H9 (cell line): ENCODE measurements at regions not wholly inside any gene's neighbourhood (a gene's known extent, or its start where the extent isn't known, plus 50 kb on each side); places are given as distances from the start of the nearest gene placed in this dataset.

Experiments
- DNase-seq: peaks from one replicate; pipeline ENCODE4 v3.0.0-alpha.2; 2017
- H2AFZ ChIP-seq: one replicate; pipeline ENCODE4 v1.6.1; 2013; ENCODE audit warnings: mild to moderate bottlenecking, low read length, control low read depth, moderate library complexity
- H2AK5ac ChIP-seq: 2 replicates; pipeline ENCODE4 v1.6.1; 2013; ENCODE audit warnings: low read length, control low read depth, mixed read lengths; ENCODE audit not compliant: insufficient read length
- H2BK120ac ChIP-seq: one replicate; pipeline ENCODE4 v1.6.1; 2013; ENCODE audit warnings: low read depth, mild to moderate bottlenecking, low read length, control low read depth, inconsistent platforms; ENCODE audit not compliant: poor library complexity, severe bottlenecking
- H2BK12ac ChIP-seq: 2 replicates; pipeline ENCODE4 v1.6.1; 2013; ENCODE audit warnings: low read length, control low read depth, mixed read lengths, low read depth; ENCODE audit not compliant: insufficient read length
- H2BK15ac ChIP-seq: 2 replicates; pipeline ENCODE4 v1.6.1; 2013; ENCODE audit warnings: low read depth, low read length, control low read depth
- H2BK20ac ChIP-seq: one replicate; pipeline ENCODE4 v1.6.1; 2013; ENCODE audit warnings: low read depth, mild to moderate bottlenecking, low read length, control low read depth, inconsistent platforms; ENCODE audit not compliant: poor library complexity, severe bottlenecking
- H2BK5ac ChIP-seq: 2 replicates; pipeline ENCODE4 v1.6.1; 2013; ENCODE audit warnings: low read length, control low read depth, mixed read lengths; ENCODE audit not compliant: insufficient read length
- H3K14ac ChIP-seq: 2 replicates; pipeline ENCODE4 v1.6.1; 2013; ENCODE audit warnings: low read length, control low read depth; ENCODE audit not compliant: insufficient read depth
- H3K18ac ChIP-seq: 2 replicates; pipeline ENCODE4 v1.6.1; 2013; ENCODE audit warnings: low read depth, mild to moderate bottlenecking, mixed read lengths, low read length, control low read depth; ENCODE audit not compliant: insufficient read length
- H3K23ac ChIP-seq: 2 replicates; pipeline ENCODE4 v1.6.1; 2013; ENCODE audit warnings: low read length, control low read depth, mixed read lengths, low read depth; ENCODE audit not compliant: insufficient read length
- H3K23me2 ChIP-seq: 2 replicates; pipeline ENCODE4 v1.6.1; 2013; ENCODE audit warnings: low read depth, mild to moderate bottlenecking, mixed read lengths, low read length, control low read depth; ENCODE audit not compliant: insufficient read length, poor library complexity, severe bottlenecking
- H3K27ac ChIP-seq: 2 replicates; pipeline ENCODE4 v1.5.1; 2013; ENCODE audit warnings: low read length, control low read depth, mixed read lengths, low read depth; ENCODE audit not compliant: insufficient read length
- H3K27me3 ChIP-seq: 2 replicates; pipeline ENCODE4 v1.6.1; 2013; ENCODE audit warnings: low read length, control low read depth, inconsistent platforms; ENCODE audit not compliant: insufficient read depth
- H3K4ac ChIP-seq: 2 replicates; pipeline ENCODE4 v1.6.1; 2013; ENCODE audit warnings: low read depth, mild to moderate bottlenecking, control low read depth, inconsistent platforms, low read length, moderate library complexity
- H3K4me1 ChIP-seq: 2 replicates; pipeline ENCODE4 v1.6.1; 2013; ENCODE audit warnings: low read length, control low read depth, inconsistent platforms; ENCODE audit not compliant: insufficient read depth
- H3K4me2 ChIP-seq: 2 replicates; pipeline ENCODE4 v1.6.1; 2013; ENCODE audit warnings: low read length, control low read depth, mixed read lengths; ENCODE audit not compliant: insufficient read length, insufficient read depth
- H3K56ac ChIP-seq: 2 replicates; pipeline ENCODE4 v1.6.1; 2013; ENCODE audit warnings: low read depth, mild to moderate bottlenecking, mixed read lengths, low read length, control low read depth; ENCODE audit not compliant: insufficient read length
- H3K79me1 ChIP-seq: 2 replicates; pipeline ENCODE4 v1.6.1; 2013; ENCODE audit warnings: low read depth, mild to moderate bottlenecking, moderate library complexity, low read length, control low read depth, inconsistent platforms; ENCODE audit not compliant: insufficient read depth, poor library complexity, severe bottlenecking
- H3K79me2 ChIP-seq: 2 replicates; pipeline ENCODE4 v1.6.1; 2013; ENCODE audit warnings: low read length, control low read depth, inconsistent platforms; ENCODE audit not compliant: insufficient read depth
- H3K9ac ChIP-seq: 2 replicates; pipeline ENCODE4 v1.6.1; 2013; ENCODE audit warnings: low read length, control low read depth, mixed read lengths; ENCODE audit not compliant: insufficient read length; ENCODE audit errors: extremely low read depth
- H3K9me3 ChIP-seq: one replicate; pipeline ENCODE4 v1.6.1; 2013; ENCODE audit warnings: low read depth, low read length, inconsistent platforms; ENCODE audit not compliant: control insufficient read depth
- H3T11ph ChIP-seq: one replicate; pipeline ENCODE4 v1.6.1; 2013; ENCODE audit warnings: mild to moderate bottlenecking, low read length, control low read depth, inconsistent platforms
- H4K20me1 ChIP-seq: one replicate; pipeline ENCODE4 v1.6.1; 2013; ENCODE audit not compliant: control insufficient read depth, insufficient read length, insufficient read depth
- H4K5ac ChIP-seq: 2 replicates; pipeline ENCODE4 v1.6.1; 2013; ENCODE audit warnings: low read depth, mild to moderate bottlenecking, mixed read lengths, low read length, control low read depth; ENCODE audit not compliant: insufficient read length
- H4K8ac ChIP-seq: replicated peaks from 2 replicates; pipeline ENCODE4 v1.6.1; 2013; ENCODE audit warnings: low read length, control low read depth, mixed read lengths, low read depth; ENCODE audit not compliant: insufficient read length
- H4K91ac ChIP-seq: 2 replicates; pipeline ENCODE4 v1.6.1; 2013; ENCODE audit warnings: low read depth, mild to moderate bottlenecking, moderate library complexity, mixed read lengths, low read length, control low read depth; ENCODE audit not compliant: insufficient read length
- H3K27ac Mint-ChIP-seq, 3 experiments: 2 replicates in 2 of 3; 3 replicates in 1 of 3; pipeline ENCODE4 v1.8.0; 2020 to 2021; ENCODE audit warnings: mixed read lengths in 3 of 3, mild to moderate bottlenecking in 1 of 3, moderate library complexity in 1 of 3
- H3K27me3 Mint-ChIP-seq: 2 replicates; pipeline ENCODE4 v1.8.0; 2021; ENCODE audit warnings: low read depth, mild to moderate bottlenecking, moderate library complexity, mixed read lengths
- H3K36me3 Mint-ChIP-seq, 3 experiments: 2 replicates in 2 of 3; 3 replicates in 1 of 3; pipeline ENCODE4 v1.8.0; 2020 to 2021; ENCODE audit warnings: low read depth in 3 of 3, mixed read lengths in 3 of 3; ENCODE audit not compliant: insufficient read depth in 1 of 3
- H3K4me1 Mint-ChIP-seq, 2 experiments: 2 replicates each; pipeline ENCODE4 v1.8.0; 2020; ENCODE audit warnings: mixed read lengths in 2 of 2
- H3K4me3 Mint-ChIP-seq, 2 experiments: 2 replicates in 1 of 2; 3 replicates in 1 of 2; pipeline ENCODE4 v1.8.0; 2020 to 2021; ENCODE audit warnings: mild to moderate bottlenecking in 2 of 2, mixed read lengths in 2 of 2, moderate library complexity in 1 of 2
- H3K9me3 Mint-ChIP-seq, 2 experiments: 2 replicates in 1 of 2; 3 replicates in 1 of 2; pipeline ENCODE4 v1.8.0; 2020; ENCODE audit warnings: mild to moderate bottlenecking in 2 of 2, mixed read lengths in 2 of 2, moderate library complexity in 1 of 2
- CTCF ChIP-seq: fragments of 200-600 bp; sonication (generic); conservative IDR thresholded peaks from 3 replicates; pipeline ENCODE4 v1.8.0; 2021; ENCODE audit warnings: antibody characterized with exemption, mild to moderate bottlenecking
- WGBS: extraction: QIAGEN DNeasy Blood & Tissue Kit; methylation state at CpG from one replicate; pipeline ENCODE4 v1.1.7; 2013; ENCODE audit warnings: missing lambda C conversion rate, low lambda C conversion rate, mixed read lengths; ENCODE audit not compliant: insufficient read length; ENCODE audit errors: extremely low coverage; 5-methylcytosine and 5-hydroxymethylcytosine counted together

DNA sequence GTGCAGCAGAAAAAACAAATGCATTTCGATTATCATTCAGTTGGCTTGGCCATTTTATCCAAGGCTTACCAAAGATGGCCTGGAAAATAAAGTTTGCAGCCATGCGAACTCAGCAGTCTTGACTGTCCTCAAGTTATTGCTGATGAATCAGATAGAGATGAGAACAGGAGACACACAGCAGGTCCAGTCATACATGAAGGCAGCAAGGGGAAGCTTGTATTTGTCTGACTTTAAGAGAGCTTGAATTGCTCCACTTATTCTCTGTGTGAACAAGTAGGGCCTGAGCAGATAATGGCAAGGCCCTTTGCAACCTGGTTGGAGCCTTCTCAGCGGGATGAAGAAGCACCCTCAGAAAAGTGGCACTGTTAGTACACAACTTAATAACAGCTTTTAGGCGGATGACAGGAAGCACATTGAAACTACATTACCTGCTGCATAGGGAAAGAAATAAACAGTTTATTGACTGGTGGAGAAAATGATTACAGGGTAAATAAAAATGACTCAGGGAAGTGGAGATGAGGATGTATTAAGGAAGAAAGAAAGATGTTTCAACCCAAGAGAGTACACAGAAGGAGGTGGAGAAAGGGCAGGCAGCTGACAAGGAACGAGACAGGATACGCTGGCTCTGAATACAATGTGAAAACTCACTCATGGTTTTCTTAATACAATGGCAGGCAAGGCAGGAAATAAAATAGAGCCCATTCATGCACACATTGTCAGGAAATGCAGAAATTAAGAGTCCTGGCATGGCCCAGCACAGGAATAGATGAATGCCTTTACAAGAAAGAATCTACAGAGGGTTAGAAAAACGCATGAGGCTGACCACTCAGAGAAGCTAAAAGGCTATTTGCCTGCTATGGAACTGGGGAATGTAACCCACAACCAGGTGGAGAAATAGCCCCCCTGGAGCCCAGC is 128.4 kb downstream of the GALC start:
- H4K5ac ChIP-seq, result no peak overlapping the region
- H3K4ac ChIP-seq, result no peak overlapping the region
- no peak overlapping the region for H4K8ac ChIP-seq
- H3K56ac ChIP-seq, result no peak overlapping the region
- no peak overlapping the region for H3T11ph ChIP-seq
- no peaks in the 10 kb centered on the region for H3K4me1 Mint-ChIP-seq
- no peak overlapping the region for H2BK120ac ChIP-seq
- H3K4me2 ChIP-seq, result no peak overlapping the region
- H3K36me3 Mint-ChIP-seq, result no peaks in the 10 kb centered on the region
- H3K79me1 ChIP-seq, result no peaks in the 10 kb centered on the region
- no peak overlapping the region for H3K14ac ChIP-seq
- DNase-seq, result no peak
- H3K4me1 ChIP-seq, result no peaks in the 10 kb centered on the region
- no peak overlapping the region for H3K9ac ChIP-seq
- no peak for TF ChIP-seq CTCF
- no peak overlapping the region for H2AK5ac ChIP-seq
- H3K4me3 Mint-ChIP-seq, result no peak overlapping the region
- H4K91ac ChIP-seq, result no peak overlapping the region
- H3K27ac Mint-ChIP-seq, result no peak overlapping the region
- no peak overlapping the region for H2AFZ ChIP-seq
- H3K27me3 ChIP-seq, result no peaks in the 10 kb centered on the region
- no peak overlapping the region for H2BK20ac ChIP-seq
- H3K27ac ChIP-seq, result no peak overlapping the region
- H2BK12ac ChIP-seq, result no peak overlapping the region
- H3K23ac ChIP-seq, result no peak overlapping the region
- no peak overlapping the region for H2BK5ac ChIP-seq
- no peaks in the 10 kb centered on the region for H3K79me2 ChIP-seq
- no peak overlapping the region for H3K18ac ChIP-seq
- H3K27me3 Mint-ChIP-seq, result no peaks in the 10 kb centered on the region; the same call in none of the 2 replicates
- no peaks in the 10 kb centered on the region for H3K9me3 ChIP-seq
- H4K20me1 ChIP-seq, result no peaks in the 10 kb centered on the region
- H3K23me2 ChIP-seq, result no peaks in the 10 kb centered on the region
- no peak overlapping the region for H2BK15ac ChIP-seq
- WGBS, result no CpG with 5 or more reads among the region's 7 CpGs
- peaks cover 4 to 5% of the 10 kb centered on the region in 2 experiments; a peak in 3 of 5 replicates for H3K9me3 Mint-ChIP-seq
